SK-N-SH (cell line): ENCODE measurements at regions not wholly inside any gene's neighbourhood (a gene's known extent, or its start where the extent isn't known, plus 50 kb on each side); places are given as distances from the start of the nearest gene placed in this dataset.

Source experiments
- CTCF ChIA-PET: fragments of 300-600, 350-600 bp; formaldehyde crosslinking; extraction: SDS; loops from one replicate; lab custom pipeline; 2021; lab: Yijun Ruan, JAX
- POLR2A ChIA-PET: fragments of 350-600 bp; sonication (Branson Sonifier 250); formaldehyde crosslinking; extraction: SDS; loops from one replicate; lab custom pipeline; 2020; ENCODE audit warnings: antibody characterized with exemption, inconsistent platforms; lab: Yijun Ruan, JAX
- DNase-seq: peaks from one replicate; pipeline ENCODE4 v3.0.0; 2012
- H2AFZ ChIP-seq: fragments of 200-600 bp; sonication (generic); 2 replicates; pipeline ENCODE4 v1.8.1; 2016; ENCODE audit warnings: antibody characterized with exemption, mild to moderate bottlenecking, low read depth
- H3F3A ChIP-seq: fragments of 200-600 bp; sonication (generic); replicated peaks from 2 replicates; pipeline ENCODE3; 2016; ENCODE audit warnings: antibody characterized with exemption, mild to moderate bottlenecking; ENCODE audit not compliant: insufficient read depth
- H3K27ac ChIP-seq, 2 experiments: fragments of 200-500 bp in 1 of 2; fragments of 200-600 bp in 1 of 2; sonication (Bioruptor generic) in 1 of 2; sonication (generic), shearing (Covaris generic) in 1 of 2; 2 replicates each; pipeline versions ENCODE4 v1.5.1 to v1.6.1; 2014 to 2016; ENCODE audit warnings: low read depth in 2 of 2, inconsistent platforms in 1 of 2, low read length in 1 of 2, mild to moderate bottlenecking in 1 of 2, mixed read lengths in 1 of 2
- H3K27me3 ChIP-seq: fragments of 200-600 bp; sonication (generic), shearing (Covaris generic); 2 replicates; pipeline ENCODE4 v1.6.1; 2016; ENCODE audit warnings: mixed run types; ENCODE audit not compliant: insufficient read depth
- H3K36me3 ChIP-seq, 2 experiments: fragments of 200-500 bp in 1 of 2; fragments of 200-600 bp in 1 of 2; sonication (Bioruptor generic) in 1 of 2; sonication (generic) in 1 of 2; replicated peaks in 1 of 2; 2 replicates each; pipeline versions ENCODE3 to v1.5.1; 2014 to 2016; ENCODE audit warnings: low read length in 1 of 2, mild to moderate bottlenecking in 1 of 2; ENCODE audit not compliant: insufficient read depth in 2 of 2, control insufficient read depth in 1 of 2
- H3K4me1 ChIP-seq, 2 experiments: fragments of 200-500 bp in 1 of 2; fragments of 200-600 bp in 1 of 2; sonication (Bioruptor generic) in 1 of 2; sonication (generic), shearing (Covaris generic) in 1 of 2; 2 replicates each; pipeline versions ENCODE4 v1.5.1 to v1.6.1; 2014 to 2016; ENCODE audit warnings: low read depth in 1 of 2, low read length in 1 of 2, mixed run types in 1 of 2; ENCODE audit not compliant: insufficient read depth in 2 of 2, control insufficient read depth in 1 of 2
- H3K4me2 ChIP-seq: fragments of 200-600 bp; sonication (generic), shearing (Covaris generic); 2 replicates; pipeline ENCODE4 v1.6.1; 2017; ENCODE audit warnings: mixed run types
- H3K4me3 ChIP-seq, 2 experiments: fragments of 200-500 bp in 1 of 2; fragments of 200-600 bp in 1 of 2; sonication (Bioruptor generic) in 1 of 2; sonication (generic), shearing (Covaris generic) in 1 of 2; 2 replicates each; pipeline versions ENCODE4 v1.5.1 to v1.8.1; 2014 to 2016; ENCODE audit warnings: low read depth in 2 of 2, inconsistent platforms in 1 of 2, low read length in 1 of 2, mild to moderate bottlenecking in 1 of 2, mixed read lengths in 1 of 2, moderate library complexity in 1 of 2
- H3K79me2 ChIP-seq: fragments of 200-600 bp; sonication (generic); 2 replicates; pipeline ENCODE4 v1.8.1; 2017; ENCODE audit warnings: mild to moderate bottlenecking; ENCODE audit not compliant: insufficient read depth
- H3K9ac ChIP-seq: fragments of 200-600 bp; sonication (generic); 2 replicates; pipeline ENCODE4 v1.6.1; 2017; ENCODE audit warnings: mixed run types
- H3K9me2 ChIP-seq: fragments of 200-600 bp; sonication (generic); 2 replicates; pipeline ENCODE4 v1.6.1; 2017; ENCODE audit warnings: mixed run types
- H3K9me3 ChIP-seq: fragments of 200-600 bp; sonication (generic); 2 replicates; pipeline ENCODE4 v1.6.1; 2017; ENCODE audit warnings: mixed run types, mild to moderate bottlenecking, moderate library complexity
- H4K20me1 ChIP-seq: fragments of 200-600 bp; sonication (generic); 2 replicates; pipeline ENCODE4 v1.6.1; 2017; ENCODE audit warnings: mild to moderate bottlenecking, mixed run types; ENCODE audit not compliant: insufficient read depth
- CHD2 ChIP-seq: fragments of 150-350 bp; IDR thresholded peaks from 2 replicates; pipeline ENCODE4 v1.6.1; 2018; ENCODE audit warnings: low read length; ENCODE audit not compliant: partially characterized antibody
- EZH2phosphoT487 ChIP-seq: fragments of 200-600 bp; sonication (generic); IDR thresholded peaks from 2 replicates; pipeline ENCODE4 v1.6.1; 2017; ENCODE audit warnings: low read depth, mixed run types, mild to moderate bottlenecking, antibody characterized with exemption, moderate library complexity, borderline replicate concordance
- IRF3 ChIP-seq: fragments of 150-350 bp; IDR thresholded peaks from 2 replicates; pipeline ENCODE4 v1.6.1; 2016; ENCODE audit warnings: mild to moderate bottlenecking, low read depth, low read length
- MEF2A ChIP-seq: IDR thresholded peaks from 2 replicates; pipeline ENCODE4 v1.4.0; 2012; ENCODE audit warnings: low read depth, borderline replicate concordance
- MXI1 ChIP-seq: IDR thresholded peaks from 2 replicates; pipeline ENCODE4 v1.6.1; 2012; ENCODE audit warnings: mild to moderate bottlenecking, low read depth, low read length, improper control_type of control experiment
- NFIC ChIP-seq: IDR thresholded peaks from 2 replicates; pipeline ENCODE4 v1.4.0; 2012; ENCODE audit warnings: borderline replicate concordance
- PBX3 ChIP-seq: IDR thresholded peaks from 2 replicates; pipeline ENCODE4; 2012
- TCF12 ChIP-seq: IDR thresholded peaks from 2 replicates; pipeline ENCODE4 v1.4.0; 2012
- USF1 ChIP-seq: IDR thresholded peaks from 2 replicates; pipeline ENCODE4 v1.4.0; 2012; ENCODE audit warnings: low read depth, borderline replicate concordance
- WGBS: methylation state at CpG from one replicate; pipeline ENCODE4 v1.1.6; 2017; ENCODE audit warnings: low lambda C conversion rate; 5-methylcytosine and 5-hydroxymethylcytosine counted together

GRCh38 chr15:31265090-31265870, 61.4 kb upstream of the KLF13 start:
- no peak for DNase-seq
- H3K4me2 ChIP-seq = no peak overlapping the region
- 83% methylated on average over 7 of the region's 21 CpGs for WGBS
- H3K9me2 ChIP-seq = no peaks in the 10 kb centered on the region
- POLR2A ChIA-PET = no interaction called here
- H3F3A ChIP-seq = no peaks in the 10 kb centered on the region
- H4K20me1 ChIP-seq = no peaks in the 10 kb centered on the region
- no peak overlapping the region for H3K9ac ChIP-seq
- H3K4me1 ChIP-seq = peaks cover 0 to 41% of the 10 kb centered on the region in 2 experiments; a peak in 1 of 4 replicates
- H3K79me2 ChIP-seq = no peaks in the 10 kb centered on the region
- H3K9me3 ChIP-seq = no peaks in the 10 kb centered on the region
- no peak overlapping the region for H3K27ac ChIP-seq
- CTCF ChIA-PET = interaction anchor here (0.9 to 1.1 kb wide), 2 partner anchors 23 to 225 kb away, joined by 3 read pairs; no protein-coding TSS in a partner anchor
- H3K27me3 ChIP-seq = no peaks in the 10 kb centered on the region
- no peak for TF ChIP-seq IRF3
- no peaks in the 10 kb centered on the region for H3K36me3 ChIP-seq
- H2AFZ ChIP-seq = no peak overlapping the region
- no peak overlapping the region for H3K4me3 ChIP-seq

GRCh38 chr15:31265871-31266711, 60.5 kb upstream of the KLF13 start:
- H4K20me1 ChIP-seq = no peaks in the 10 kb centered on the region
- ChIA-PET CTCF (interaction anchor here (1.3 to 1.9 kb wide), 3 partner anchors 31 to 223 kb away, joined by 3 to 8 read pairs (median 4); no protein-coding TSS in a partner anchor), POLR2A (no interaction called here)
- no peaks in the 10 kb centered on the region for H3K36me3 ChIP-seq
- H3F3A ChIP-seq = no peaks in the 10 kb centered on the region
- no peaks in the 10 kb centered on the region for H3K27me3 ChIP-seq
- 75% methylated on average over 15 of the region's 22 CpGs for WGBS
- H3K9me3 ChIP-seq = no peaks in the 10 kb centered on the region
- H3K79me2 ChIP-seq = no peaks in the 10 kb centered on the region
- H2AFZ ChIP-seq = no peak overlapping the region
- no peak overlapping the region for H3K4me2 ChIP-seq
- no peak overlapping the region for H3K9ac ChIP-seq
- H3K27ac ChIP-seq = no peak overlapping the region
- TF ChIP-seq EZH2phosphoT487 (no peak), TCF12 (no peak), CHD2 (no peak), PBX3 (no peak), USF1 (no peak), MEF2A (no peak), MXI1 (no peak), NFIC (no peak)
- TF ChIP-seq, all 33 proteins: peak for 0
- Histone ChIP-seq H3K4me3 (no peak overlapping the region), H3K9me2 (no peaks in the 10 kb centered on the region), H3K4me1 (peaks cover 0 to 46% of the 10 kb centered on the region in 2 experiments; a peak in 1 of 4 replicates)
- peak; percentile 52 for DNase-seq
